ENCODE measurements at regions not wholly inside any gene's neighbourhood (a gene's known extent, or its start where the extent isn't known, plus 50 kb on each side); places are given as distances from the start of the nearest gene placed in this dataset.

GRCh38 chr3:157816296-157816695 is 289.9 kb downstream of the SHOX2 start:
- TF ChIP-seq YY1 (IDR thresholded peaks at IDR 0.05; ENCODE audit: insufficient read depth, insufficient read length) (no peak), ZNF274 (IDR thresholded peaks at IDR 0.05; ENCODE audit: low read depth, low read length) (no peak)

Measured in NT2/D1 (cell line).